ENCODE measurements at regions not wholly inside any gene's neighbourhood (a gene's known extent, or its start where the extent isn't known, plus 50 kb on each side); places are given as distances from the start of the nearest gene placed in this dataset.
A peak's percentile ranks its signal among the peaks of the same experiment; 100 is the strongest.
"Not testable (repeated sequence)": the region's sequence is repeated elsewhere in the genome, so short reads cannot be mapped to it uniquely, and the experiment has no call there.

DNA sequence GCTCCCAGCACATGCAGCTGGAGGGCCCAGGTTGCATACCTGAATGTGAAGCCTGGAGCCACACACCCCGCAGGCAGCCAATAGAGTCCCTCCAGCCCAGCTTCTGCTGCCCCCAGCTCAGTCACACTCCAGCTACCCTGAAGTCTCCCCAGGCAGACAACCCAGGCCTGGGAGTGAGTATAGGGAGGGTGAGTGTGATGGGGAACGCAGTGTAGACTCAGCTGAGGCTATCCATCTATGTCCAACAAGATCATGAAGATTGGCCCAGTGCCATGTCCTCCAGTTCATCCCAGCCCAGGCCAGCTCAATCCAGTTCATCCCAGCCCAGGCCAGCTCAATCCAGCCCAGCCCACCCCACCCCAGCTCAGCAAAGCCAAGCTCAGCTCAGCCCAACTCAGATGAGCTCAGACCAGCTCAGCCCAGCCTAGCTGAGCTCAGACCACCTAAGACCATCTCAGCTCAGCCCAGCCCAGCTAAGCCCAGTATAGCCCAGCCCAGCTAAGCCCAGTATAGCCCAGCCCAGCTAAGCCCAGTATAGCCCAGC is 330.4 kb downstream of the TMEM121 start:
- H3K9me3 Mint-ChIP-seq, result no peaks in the 10 kb centered on the region
- H3K4me1 Mint-ChIP-seq, result peaks cover 58% of the 10 kb centered on the region
- peak overlapping the region in 1 of 2 donors; percentile 76 for H3K27ac Mint-ChIP-seq
- DNase-seq (no peak), ATAC-seq (no peak)
- H3K27me3 Mint-ChIP-seq, result no peaks in the 10 kb centered on the region
- H3K4me3 Mint-ChIP-seq, result peak overlapping the region in 1 of 2 donors; percentile 62

- peak overlapping the region; percentile 40 to 76 for H3K27ac Mint-ChIP-seq
- peak in 1 of 2 donors; percentile 7 for DNase-seq
Measured at GRCh38 chr14:105857220-105857825, 330.9 kb downstream of the TMEM121 start.

GRCh38 chr14:105857826-105858675 is 331.7 kb downstream of the TMEM121 start:
- Mint-ChIP-seq H3K27me3 (no peaks in the 10 kb centered on the region), H3K4me1 (peaks cover 71% of the 10 kb centered on the region), H3K27ac (peak overlapping the region; percentile 74 to 89), H3K4me3 (peak overlapping the region; percentile 44 to 86), H3K9me3 (no peaks in the 10 kb centered on the region)
- DNase-seq (peak in 1 of 2 donors; percentile 7), ATAC-seq (peak; percentile 17)

More at GRCh38 chr14:105857220-105857825, 330.9 kb downstream of the TMEM121 start:
- ATAC-seq, result no peak
- Mint-ChIP-seq H3K27me3 (no peaks in the 10 kb centered on the region), H3K4me1 (peaks cover 64% of the 10 kb centered on the region), H3K4me3 (peak overlapping the region in 1 of 2 donors; percentile 8), H3K9me3 (no peaks in the 10 kb centered on the region)

DNA sequence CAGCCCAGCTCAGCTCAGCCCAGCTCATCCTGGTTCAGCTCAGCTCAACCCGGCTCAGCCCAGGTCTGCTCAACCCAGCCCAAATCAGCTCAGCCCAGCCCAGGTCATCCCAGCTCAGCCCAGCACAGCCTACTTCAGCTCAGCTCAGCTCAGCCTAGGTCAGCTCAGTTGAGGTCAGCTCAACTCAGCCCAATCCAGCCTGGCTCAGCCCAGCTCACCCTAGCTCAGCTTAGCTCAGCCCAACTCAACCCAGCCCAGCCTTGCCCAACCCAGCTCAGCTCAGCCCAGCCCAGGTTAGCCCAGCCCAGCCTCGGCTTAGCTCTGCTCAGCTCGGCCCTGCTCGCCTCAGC is 332.3 kb downstream of the TMEM121 start:
- ATAC-seq (peak; percentile 5), DNase-seq (no peak)
- no peaks in the 10 kb centered on the region for H3K27me3 Mint-ChIP-seq
- peak overlapping the region; percentile 74 to 89 for H3K27ac Mint-ChIP-seq
- peaks cover 71% of the 10 kb centered on the region for H3K4me1 Mint-ChIP-seq
- H3K4me3 Mint-ChIP-seq, result peak overlapping the region; percentile 44 to 86
- no peaks in the 10 kb centered on the region for H3K9me3 Mint-ChIP-seq

DNA sequence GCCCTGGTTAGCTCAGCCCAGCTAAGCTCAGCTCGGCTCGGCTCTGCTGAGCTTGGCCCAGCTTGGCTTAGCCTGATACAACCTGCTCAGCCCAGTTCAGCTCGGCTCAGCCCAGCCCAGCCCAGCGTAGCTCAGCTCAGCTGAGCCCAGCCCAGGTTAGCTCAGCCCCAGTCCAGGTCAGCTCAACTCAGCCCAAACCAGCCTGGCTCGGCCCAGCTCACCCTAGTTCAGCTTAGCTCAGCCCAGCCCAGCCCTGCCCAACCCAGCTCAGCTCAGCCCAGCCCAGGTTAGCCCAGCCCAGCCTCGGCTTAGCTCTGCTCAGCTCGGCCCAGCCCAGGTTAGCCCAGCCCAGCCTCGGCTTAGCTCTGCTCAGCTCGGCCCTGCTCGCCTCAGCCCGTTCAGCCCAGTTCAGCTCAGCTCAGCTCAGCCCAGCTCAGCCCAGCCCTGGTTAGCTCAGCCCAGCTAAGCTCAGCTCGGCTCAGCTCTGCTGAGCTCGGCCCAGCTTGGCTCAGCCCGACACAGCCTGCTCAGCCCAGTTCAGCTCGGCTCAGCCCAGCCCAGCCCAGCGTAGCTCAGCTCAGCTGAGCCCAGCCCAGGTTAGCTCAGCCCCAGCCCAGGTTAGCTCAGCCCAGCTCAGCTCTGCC is 332.8 kb downstream of the TMEM121 start:
- Mint-ChIP-seq H3K27ac (peak overlapping the region in 1 of 2 donors; percentile 89), H3K4me3 (peak overlapping the region; percentile 57 to 86), H3K4me1 (peaks cover 73% of the 10 kb centered on the region)
- not testable (repeated sequence) for H3K9me3 Mint-ChIP-seq, H3K27me3 Mint-ChIP-seq, ATAC-seq
- peak in 1 of 2 donors; percentile 8 for DNase-seq

DNA sequence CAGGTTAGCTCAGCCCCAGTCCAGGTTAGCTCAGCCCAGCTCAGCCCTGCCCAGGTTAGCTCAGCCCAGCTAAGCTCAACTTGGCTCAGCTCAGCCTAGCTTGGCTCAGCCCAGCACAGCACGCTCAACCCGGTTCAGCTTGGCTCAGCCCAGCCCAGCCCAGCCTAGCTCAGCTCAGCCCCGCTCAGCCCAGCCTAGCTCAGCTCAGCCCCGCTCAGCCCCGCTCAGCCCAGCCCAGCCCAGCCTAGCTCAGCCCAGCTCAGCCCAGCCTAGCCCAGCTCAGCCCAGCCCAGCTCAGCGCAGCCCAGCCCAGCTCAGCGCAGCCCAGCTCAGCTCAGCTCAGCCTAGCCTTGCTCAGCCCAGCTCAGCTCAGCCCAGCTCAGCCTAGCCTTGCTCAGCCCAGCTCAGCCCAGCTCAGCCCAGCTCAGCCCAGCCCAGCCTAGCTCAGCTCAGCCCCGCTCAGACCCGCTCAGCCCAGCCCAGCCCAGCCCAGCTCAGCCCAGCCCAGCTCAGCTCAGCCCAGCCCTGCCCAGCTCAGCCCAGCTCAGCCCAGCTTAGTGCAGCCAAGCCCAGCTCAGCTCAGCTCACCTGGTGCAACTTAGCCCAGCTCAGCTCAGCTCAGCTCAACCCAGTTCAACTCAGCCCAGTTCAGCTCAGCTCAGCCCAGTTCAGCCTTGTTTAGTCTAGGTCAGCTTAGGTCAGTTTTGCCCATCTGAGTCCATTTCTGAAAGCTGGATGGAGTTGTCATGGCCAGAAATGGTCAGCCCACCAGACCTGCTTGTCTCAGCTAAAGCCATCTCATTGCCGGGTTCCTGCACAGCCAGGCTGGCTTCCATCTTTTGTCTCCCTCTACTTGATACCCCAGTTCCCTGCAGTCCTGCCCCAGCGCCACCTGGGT is 333.6 kb downstream of the TMEM121 start:
- Mint-ChIP-seq H3K4me3 (peak overlapping the region; percentile 57 to 86), H3K9me3 (no peaks in the 10 kb centered on the region), H3K27ac (peak overlapping the region; percentile 76 to 98), H3K4me1 (peaks cover 75% of the 10 kb centered on the region), H3K27me3 (no peaks in the 10 kb centered on the region)
- ATAC-seq (peak; percentile 39), DNase-seq (peak in 1 of 2 donors; percentile 9)

DNA sequence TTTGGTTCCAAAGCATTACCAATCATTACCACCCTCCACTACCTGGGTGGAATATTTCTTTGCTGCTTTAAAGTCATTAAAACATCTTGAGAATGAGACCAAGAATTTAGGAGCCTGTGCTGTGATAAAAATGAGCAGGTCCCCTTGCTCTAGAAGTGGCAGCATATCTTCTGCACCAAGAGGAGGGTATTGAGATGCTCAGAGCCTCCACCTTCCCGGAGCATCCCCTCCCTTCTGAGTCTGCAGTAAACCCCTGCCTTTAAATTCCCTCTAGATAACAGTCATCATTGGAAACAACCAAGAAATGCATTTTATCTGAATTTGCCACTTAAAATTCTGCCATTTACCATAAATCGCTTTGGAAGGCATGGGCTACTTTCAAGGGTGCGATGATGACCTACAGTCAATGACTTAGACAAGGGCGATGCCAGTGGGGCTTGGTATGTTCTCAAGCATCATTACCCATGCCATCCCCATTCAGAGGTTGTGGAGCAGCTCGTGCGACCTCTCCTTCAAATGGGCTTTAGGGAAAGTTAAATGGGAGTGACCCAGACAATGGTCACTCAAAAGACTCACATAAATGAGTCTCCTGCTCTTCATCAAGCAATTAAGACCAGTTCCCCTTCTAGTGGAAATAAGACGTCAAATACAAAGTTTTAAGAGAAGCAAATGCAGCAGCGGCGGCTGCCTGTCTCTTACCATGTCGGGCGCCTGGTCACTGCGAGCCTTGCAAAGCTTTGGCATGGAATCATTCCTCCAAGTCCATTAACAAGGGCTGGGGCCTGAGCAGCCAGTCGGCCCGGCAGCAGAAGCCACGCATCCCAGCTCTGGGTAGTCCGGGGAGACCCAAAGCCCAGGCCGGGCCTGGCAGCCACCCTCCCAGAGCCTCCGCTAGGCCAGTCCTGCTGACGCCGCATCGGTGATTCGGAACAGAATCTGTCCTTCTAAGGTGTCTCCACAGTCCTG is 334.5 kb downstream of the TMEM121 start:
- Mint-ChIP-seq H3K4me1 (peaks cover 73% of the 10 kb centered on the region), H3K4me3 (peak overlapping the region; percentile 57 to 86), H3K27ac (peak overlapping the region; percentile 94 to 98), H3K27me3 (no peaks in the 10 kb centered on the region), H3K9me3 (no peaks in the 10 kb centered on the region)
- no peak for ATAC-seq
- DNase-seq, result peak in 1 of 2 donors; percentile 10

- H3K27ac Mint-ChIP-seq, result peak overlapping the region; percentile 94 to 98
- H3K4me3 Mint-ChIP-seq, result peak overlapping the region; percentile 57 to 86
- ATAC-seq (peak; percentile 60), DNase-seq (peak; percentile 54 to 61)
- H3K4me1 Mint-ChIP-seq, result peaks cover 65% of the 10 kb centered on the region
- H3K27me3 Mint-ChIP-seq, result no peaks in the 10 kb centered on the region
- peaks cover 0 to 7% of the 10 kb centered on the region in 2 donors for H3K9me3 Mint-ChIP-seq
Measured at GRCh38 chr14:105861985-105862465, 335.6 kb downstream of the TMEM121 start.

DNA sequence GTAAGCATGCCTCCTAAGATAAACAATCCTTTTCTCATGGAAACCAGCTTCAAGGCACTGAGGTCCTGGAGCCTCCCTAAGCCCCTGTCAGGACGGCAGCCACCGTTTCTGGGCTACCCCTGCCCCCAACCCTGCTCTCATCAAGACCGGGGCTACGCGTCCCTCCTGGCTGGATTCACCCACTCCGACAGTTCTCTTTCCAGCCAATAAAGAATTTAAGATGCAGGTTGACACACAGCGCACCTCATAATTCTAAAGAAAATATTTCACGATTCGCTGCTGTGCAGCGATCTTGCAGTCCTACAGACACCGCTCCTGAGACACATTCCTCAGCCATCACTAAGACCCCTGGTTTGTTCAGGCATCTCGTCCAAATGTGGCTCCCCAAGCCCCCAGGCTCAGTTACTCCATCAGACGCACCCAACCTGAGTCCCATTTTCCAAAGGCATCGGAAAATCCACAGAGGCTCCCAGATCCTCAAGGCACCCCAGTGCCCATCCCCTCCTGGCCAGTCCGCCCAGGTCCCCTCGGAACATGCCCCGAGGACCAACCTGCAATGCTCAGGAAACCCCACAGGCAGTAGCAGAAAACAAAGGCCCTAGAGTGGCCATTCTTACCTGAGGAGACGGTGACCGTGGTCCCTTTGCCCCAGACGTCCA is 336.3 kb downstream of the TMEM121 start:
- DNase-seq (peak in 1 of 2 donors; percentile 7), ATAC-seq (no peak)
- H3K27ac Mint-ChIP-seq, result peak overlapping the region; percentile 94 to 98
- H3K9me3 Mint-ChIP-seq, result peaks cover 0 to 7% of the 10 kb centered on the region in 2 donors
- no peaks in the 10 kb centered on the region for H3K27me3 Mint-ChIP-seq
- peak overlapping the region in 1 of 2 donors; percentile 74 for H3K4me3 Mint-ChIP-seq
- H3K4me1 Mint-ChIP-seq, result peaks cover 65% of the 10 kb centered on the region

DNA sequence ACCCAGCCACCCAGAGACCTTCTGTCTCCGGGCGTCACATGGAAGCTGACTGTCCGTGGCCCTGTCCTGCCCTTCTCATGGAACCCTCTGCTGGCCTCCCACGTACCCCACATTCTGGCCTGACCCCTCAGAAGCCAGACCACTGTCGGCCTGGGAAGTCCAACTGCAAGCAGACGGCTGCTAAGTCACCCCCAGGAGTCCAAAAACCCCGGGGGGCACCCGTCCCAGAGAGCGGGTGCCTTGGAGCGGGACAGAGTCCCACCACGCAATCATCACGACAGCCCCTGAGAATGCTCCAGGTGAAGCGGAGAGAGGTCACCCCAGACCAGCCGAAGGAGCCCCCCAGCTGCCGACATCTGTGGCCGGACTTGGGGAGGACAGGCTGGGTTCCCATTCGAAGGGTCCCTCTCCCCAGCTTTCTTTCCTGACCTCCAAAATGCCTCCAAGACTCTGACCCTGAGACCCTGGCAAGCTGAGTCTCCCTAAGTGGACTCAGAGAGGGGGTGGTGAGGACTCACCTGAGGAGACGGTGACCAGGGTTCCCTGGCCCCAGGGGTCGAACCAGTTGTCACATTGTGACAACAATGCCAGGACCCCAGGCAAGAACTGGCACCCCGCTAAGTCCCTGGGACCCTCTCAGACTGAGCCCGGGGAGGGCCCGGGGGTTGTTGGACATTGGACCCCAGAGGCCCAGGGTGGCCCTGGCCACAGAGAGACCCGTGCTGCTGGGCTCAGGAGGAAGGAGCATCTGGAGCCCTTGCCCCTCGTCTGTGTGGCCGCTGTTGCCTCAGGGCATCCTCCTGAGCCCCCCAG is 337.1 kb downstream of the TMEM121 start:
- ATAC-seq, result no peak
- H3K27me3 Mint-ChIP-seq, result no peaks in the 10 kb centered on the region
- H3K9me3 Mint-ChIP-seq, result peaks cover 0 to 7% of the 10 kb centered on the region in 2 donors
- peak in 1 of 2 donors; percentile 8 for DNase-seq
- H3K27ac Mint-ChIP-seq, result peak overlapping the region; percentile 25 to 98
- peak overlapping the region in 1 of 2 donors; percentile 74 for H3K4me3 Mint-ChIP-seq
- peaks cover 63% of the 10 kb centered on the region for H3K4me1 Mint-ChIP-seq

DNA sequence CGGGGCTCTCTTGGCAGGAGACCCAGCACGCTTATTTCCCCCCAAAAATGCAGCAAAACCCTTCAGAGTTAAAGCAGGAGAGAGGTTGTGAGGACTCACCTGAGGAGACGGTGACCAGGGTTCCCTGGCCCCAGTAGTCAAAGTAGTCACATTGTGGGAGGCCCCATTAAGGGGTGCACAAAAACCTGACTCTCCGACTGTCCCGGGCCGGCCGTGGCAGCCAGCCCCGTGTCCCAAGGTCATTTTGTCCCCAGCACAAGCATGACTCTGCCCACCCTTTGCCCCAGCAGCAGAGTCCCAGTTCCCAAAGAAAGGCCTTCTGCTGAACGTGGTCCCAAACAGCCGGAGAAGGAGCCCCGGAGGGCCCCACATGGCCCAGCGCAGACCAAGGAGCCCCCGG is 337.7 kb downstream of the TMEM121 start:
- DNase-seq, result no peak
- Mint-ChIP-seq H3K27me3 (no peaks in the 10 kb centered on the region), H3K9me3 (peaks cover 0 to 7% of the 10 kb centered on the region in 2 donors), H3K4me3 (peak overlapping the region in 1 of 2 donors; percentile 29), H3K27ac (peak overlapping the region; percentile 33 to 63), H3K4me1 (peaks cover 66% of the 10 kb centered on the region)
- ATAC-seq, result no peak

DNA sequence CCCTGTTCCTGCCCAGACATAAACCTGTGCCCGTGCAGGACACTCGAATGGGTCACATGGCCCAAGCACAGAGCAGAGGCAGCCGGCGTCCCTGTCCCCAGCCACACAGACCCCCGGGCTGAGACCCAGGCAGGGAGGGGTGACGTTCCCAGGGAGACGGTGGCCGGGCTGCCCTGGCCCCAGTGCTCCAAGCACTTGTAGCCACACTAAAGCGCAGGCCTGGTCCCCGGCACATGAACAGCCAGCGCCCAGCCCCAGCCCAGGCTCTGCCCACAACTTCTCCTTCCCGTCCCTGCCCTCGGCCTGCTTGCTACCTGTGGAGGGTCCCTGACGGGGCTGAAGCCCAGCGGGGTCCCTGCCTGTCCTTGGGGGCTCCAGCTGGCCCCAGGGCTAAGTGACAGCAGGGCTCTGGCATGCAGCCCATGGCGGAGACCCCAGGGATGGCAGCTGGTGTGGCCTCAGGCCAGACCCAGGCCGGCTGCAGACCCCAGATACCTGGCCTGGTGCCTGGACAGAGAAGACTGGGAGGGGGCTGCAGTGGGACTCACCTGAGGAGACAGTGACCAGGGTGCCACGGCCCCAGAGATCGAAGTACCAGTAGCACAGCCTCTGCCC is 338.4 kb downstream of the TMEM121 start:
- ATAC-seq (no peak), DNase-seq (no peak)
- H3K4me3 Mint-ChIP-seq, result peak overlapping the region in 1 of 2 donors; percentile 46
- H3K27me3 Mint-ChIP-seq, result no peaks in the 10 kb centered on the region
- peaks cover 62% of the 10 kb centered on the region for H3K4me1 Mint-ChIP-seq
- H3K27ac Mint-ChIP-seq, result peak overlapping the region; percentile 33 to 95
- H3K9me3 Mint-ChIP-seq, result peaks cover 0 to 7% of the 10 kb centered on the region in 2 donors

Measured in stimulated activated naive CD8-positive, alpha-beta T cell treated with anti-CD3 and anti-CD28 coated beads, Interleukin-15, amount 100 ng/mL, for 72 hours (primary cell).